ENCODE measurements at regions not wholly inside any gene's neighbourhood (a gene's known extent, or its start where the extent isn't known, plus 50 kb on each side); places are given as distances from the start of the nearest gene placed in this dataset.

GRCh38 chr1:108066808-108067207 lies 101.8 kb upstream of the VAV3 start:
- ChIA-PET CTCF (no interaction called here), POLR2A (no interaction called here)
- no peak for DNase-seq (ENCODE audit: extremely low spot score)
- TF ChIP-seq NFRKB (IDR thresholded peaks at IDR 0.05) (no peak), ELF4 (IDR thresholded peaks at IDR 0.05) (no peak), ARNT (IDR thresholded peaks at IDR 0.05) (no peak), FOXM1 (IDR thresholded peaks at IDR 0.05; ENCODE audit: borderline replicate concordance) (no peak), FOXA1 (IDR thresholded peaks at IDR 0.05) (no peak), SP1 (IDR thresholded peaks at IDR 0.05) (no peak), CTBP1 (IDR thresholded peaks at IDR 0.05; ENCODE audit: borderline replicate concordance) (no peak), PKNOX1 (IDR thresholded peaks at IDR 0.05) (no peak), LEF1 (IDR thresholded peaks at IDR 0.05; ENCODE audit: borderline replicate concordance) (no peak), BHLHE40 (IDR thresholded peaks at IDR 0.05; ENCODE audit: borderline replicate concordance) (no peak), HDGF (IDR thresholded peaks at IDR 0.05; ENCODE audit: borderline replicate concordance) (no peak), SUZ12 (IDR thresholded peaks at IDR 0.05) (no peak), TARDBP (IDR thresholded peaks at IDR 0.05) (no peak), ZNF384 (IDR thresholded peaks at IDR 0.05) (no peak), L3MBTL2 (conservative IDR thresholded peaks at IDR 0.05) (no peak)

GRCh38 chr1:108064255-108064654 lies 99.3 kb upstream of the VAV3 start:
- ChIA-PET POLR2A (no interaction called here), CTCF (no interaction called here)
- TF ChIP-seq L3MBTL2 (conservative IDR thresholded peaks at IDR 0.05) (no peak), SUZ12 (IDR thresholded peaks at IDR 0.05) (no peak), FOXM1 (IDR thresholded peaks at IDR 0.05; ENCODE audit: borderline replicate concordance) (no peak), ARNT (IDR thresholded peaks at IDR 0.05) (no peak)
- DNase-seq (ENCODE audit: extremely low spot score) = no peak

GRCh38 chr1:108063703-108064102 lies 98.7 kb upstream of the VAV3 start:
- ChIA-PET POLR2A (no interaction called here), CTCF (no interaction called here)
- no peak for TF ChIP-seq ARNT (IDR thresholded peaks at IDR 0.05)
- TF ChIP-seq FOXK2 (IDR thresholded peaks at IDR 0.05) = no peak
- no peak for TF ChIP-seq L3MBTL2 (conservative IDR thresholded peaks at IDR 0.05)
- no peak for TF ChIP-seq PKNOX1 (IDR thresholded peaks at IDR 0.05)
- no peak for TF ChIP-seq CTBP1 (IDR thresholded peaks at IDR 0.05; ENCODE audit: borderline replicate concordance)
- no peak for TF ChIP-seq NFRKB (IDR thresholded peaks at IDR 0.05)
- no peak for TF ChIP-seq HDGF (IDR thresholded peaks at IDR 0.05; ENCODE audit: borderline replicate concordance)
- no peak for TF ChIP-seq BHLHE40 (IDR thresholded peaks at IDR 0.05; ENCODE audit: borderline replicate concordance)
- no peak for TF ChIP-seq LEF1 (IDR thresholded peaks at IDR 0.05; ENCODE audit: borderline replicate concordance)
- DNase-seq (ENCODE audit: extremely low spot score) = no peak

GRCh38 chr1:108059945-108060344 lies 95.0 kb upstream of the VAV3 start:
- ChIA-PET POLR2A (no interaction called here), CTCF (no interaction called here)
- TF ChIP-seq ELF4 (IDR thresholded peaks at IDR 0.05) = no peak
- TF ChIP-seq SP1 (IDR thresholded peaks at IDR 0.05) = no peak
- TF ChIP-seq FOXM1 (IDR thresholded peaks at IDR 0.05; ENCODE audit: borderline replicate concordance) = no peak
- TF ChIP-seq TARDBP (IDR thresholded peaks at IDR 0.05) = no peak
- no peak for TF ChIP-seq FOXA1 (IDR thresholded peaks at IDR 0.05)
- TF ChIP-seq ZNF384 (IDR thresholded peaks at IDR 0.05) = no peak
- TF ChIP-seq NFRKB (IDR thresholded peaks at IDR 0.05) = no peak
- TF ChIP-seq PKNOX1 (IDR thresholded peaks at IDR 0.05) = no peak
- TF ChIP-seq HDGF (IDR thresholded peaks at IDR 0.05; ENCODE audit: borderline replicate concordance) = no peak
- no peak for TF ChIP-seq FOXK2 (IDR thresholded peaks at IDR 0.05)
- TF ChIP-seq L3MBTL2 (conservative IDR thresholded peaks at IDR 0.05) = no peak
- no peak for TF ChIP-seq SUZ12 (IDR thresholded peaks at IDR 0.05)

GRCh38 chr1:108057541-108057940 lies 92.6 kb upstream of the VAV3 start:
- ChIA-PET CTCF (no interaction called here), POLR2A (interaction anchor here (1.2 kb wide), 1 partner anchor 13 kb away, joined by 4 read pairs; no protein-coding TSS in a partner anchor)
- no peak for DNase-seq (ENCODE audit: extremely low spot score)
- no peak for TF ChIP-seq PKNOX1 (IDR thresholded peaks at IDR 0.05)
- no peak for TF ChIP-seq LEF1 (IDR thresholded peaks at IDR 0.05; ENCODE audit: borderline replicate concordance)
- no peak for TF ChIP-seq SUZ12 (IDR thresholded peaks at IDR 0.05)
- no peak for TF ChIP-seq ZNF384 (IDR thresholded peaks at IDR 0.05)
- no peak for TF ChIP-seq SP1 (IDR thresholded peaks at IDR 0.05)
- no peak for TF ChIP-seq CTBP1 (IDR thresholded peaks at IDR 0.05; ENCODE audit: borderline replicate concordance)
- TF ChIP-seq BHLHE40 (IDR thresholded peaks at IDR 0.05; ENCODE audit: borderline replicate concordance) = no peak
- TF ChIP-seq TARDBP (IDR thresholded peaks at IDR 0.05) = no peak

More at GRCh38 chr1:108059945-108060344, 95.0 kb upstream of the VAV3 start:
- DNase-seq (ENCODE audit: extremely low spot score) = no peak

- DNase-seq (ENCODE audit: extremely low spot score) = no peak
- POLR2A ChIA-PET = no interaction called here
- TF ChIP-seq L3MBTL2 (conservative IDR thresholded peaks at IDR 0.05) = no peak
- no peak for TF ChIP-seq ZNF384 (IDR thresholded peaks at IDR 0.05)
- TF ChIP-seq BHLHE40 (IDR thresholded peaks at IDR 0.05; ENCODE audit: borderline replicate concordance) = no peak
- TF ChIP-seq ARNT (IDR thresholded peaks at IDR 0.05) = no peak
- TF ChIP-seq ELF4 (IDR thresholded peaks at IDR 0.05) = no peak
- no peak for TF ChIP-seq FOXA1 (IDR thresholded peaks at IDR 0.05)
- TF ChIP-seq TARDBP (IDR thresholded peaks at IDR 0.05) = no peak
- no peak for TF ChIP-seq PKNOX1 (IDR thresholded peaks at IDR 0.05)
- TF ChIP-seq CTBP1 (IDR thresholded peaks at IDR 0.05; ENCODE audit: borderline replicate concordance) = no peak
- TF ChIP-seq FOXK2 (IDR thresholded peaks at IDR 0.05) = no peak
- TF ChIP-seq NFRKB (IDR thresholded peaks at IDR 0.05) = no peak
- CTCF ChIA-PET = interaction anchor here (0.6 kb wide), 1 partner anchor 19 kb away, joined by 4 read pairs; no protein-coding TSS in a partner anchor
Observed at GRCh38 chr1:108056436-108056990, 91.5 kb upstream of the VAV3 start.

Data from HEK293T (cell line).